GM23248 (cell line): ENCODE measurements at regions not wholly inside any gene's neighbourhood (a gene's known extent, or its start where the extent isn't known, plus 50 kb on each side); places are given as distances from the start of the nearest gene placed in this dataset.

Source experiments
- EZH2 ChIP-seq: fragments of 200-600 bp; sonication (generic); IDR thresholded peaks from 2 replicates; pipeline ENCODE4 v1.6.1; 2018; ENCODE audit warnings: antibody characterized with exemption, mild to moderate bottlenecking; ENCODE audit not compliant: insufficient read depth, poor library complexity, severe bottlenecking
- EZH2phosphoT487 ChIP-seq: fragments of 200-600 bp; sonication (generic); IDR thresholded peaks from 2 replicates; pipeline ENCODE4 v1.6.1; 2018; ENCODE audit warnings: antibody characterized with exemption, moderate library complexity, mild to moderate bottlenecking, low read depth; ENCODE audit not compliant: insufficient read depth

DNA sequence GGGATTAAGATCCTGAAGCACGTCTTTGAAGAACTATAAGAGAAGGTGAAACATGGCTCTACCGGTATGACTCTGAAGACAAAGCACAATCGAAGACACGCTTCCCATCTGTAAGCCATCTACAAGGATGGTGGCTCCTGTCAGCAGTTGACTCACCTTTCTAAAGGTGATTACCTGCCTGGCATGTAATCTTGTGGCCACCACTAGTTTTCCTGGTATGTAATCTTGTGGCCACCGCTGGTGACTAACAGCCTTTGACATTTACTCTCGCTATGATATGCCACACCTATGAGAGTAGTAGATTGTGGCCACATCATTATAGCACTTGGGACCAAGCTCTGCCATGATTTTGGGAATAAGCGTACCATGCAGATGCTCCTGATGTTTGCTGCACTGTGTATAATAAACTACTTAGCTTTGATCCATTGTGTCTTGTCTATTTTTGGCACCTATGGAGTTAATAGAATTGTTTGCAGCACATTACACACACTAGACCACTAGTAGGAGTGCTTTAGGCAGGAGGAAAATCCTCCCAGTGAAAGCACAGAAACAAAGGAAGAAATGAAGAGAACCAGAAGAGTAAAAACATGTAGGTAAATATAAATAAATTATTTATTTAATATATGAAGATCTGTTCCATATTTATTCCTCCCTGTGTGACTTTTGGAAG, 59.8 kb downstream of the VAX1 start:
- TF ChIP-seq EZH2 (no peak), EZH2phosphoT487 (no peak)
